A172 (cell line): ENCODE measurements at regions not wholly inside any gene's neighbourhood (a gene's known extent, or its start where the extent isn't known, plus 50 kb on each side); places are given as distances from the start of the nearest gene placed in this dataset.
"Not testable (repeated sequence)": the region's sequence is repeated elsewhere in the genome, so short reads cannot be mapped to it uniquely, and the experiment has no call there.

ENCODE experiments used
- DNase-seq: peaks from one replicate; pipeline ENCODE4 v3.0.0-alpha.2; 2015; ENCODE audit warnings: low spot score

- no peak for DNase-seq
These were observed 84.6 kb upstream of the LYZL1 start for GRCh38 chr10:29204070-29204800.

- no peak for DNase-seq
These were observed 83.1 kb upstream of the LYZL1 start for GRCh38 chr10:29205787-29206186.

- no peak for DNase-seq
These were observed 80.0 kb upstream of the LYZL1 start for GRCh38 chr10:29208845-29209244.

GRCh38 chr10:29209830-29210229 lies 79.0 kb upstream of the LYZL1 start:
- no peak for DNase-seq

GRCh38 chr10:29210266-29210868 lies 78.5 kb upstream of the LYZL1 start:
- peak; percentile 34 for DNase-seq

GRCh38 chr10:29212597-29212996 lies 76.3 kb upstream of the LYZL1 start:
- DNase-seq = no peak

GRCh38 chr10:29214551-29214950 lies 74.3 kb upstream of the LYZL1 start:
- DNase-seq = no peak

GRCh38 chr10:29217292-29217738 lies 71.6 kb upstream of the LYZL1 start:
- DNase-seq = no peak

- no peak for DNase-seq
These were observed 65.5 kb upstream of the LYZL1 start for GRCh38 chr10:29223326-29223725.

- DNase-seq = no peak
These were observed 64.2 kb upstream of the LYZL1 start for GRCh38 chr10:29224631-29225030.

- no peak for DNase-seq
These were observed 61.7 kb upstream of the LYZL1 start for GRCh38 chr10:29227201-29227600.

- no peak for DNase-seq
These were observed 60.3 kb upstream of the LYZL1 start for GRCh38 chr10:29228562-29228961.

GRCh38 chr10:29229258-29229705 lies 59.6 kb upstream of the LYZL1 start:
- no peak for DNase-seq

GRCh38 chr10:29236910-29237309 lies 52.0 kb upstream of the LYZL1 start:
- not testable (repeated sequence) for DNase-seq

GRCh38 chr10:29237786-29238185 lies 51.1 kb upstream of the LYZL1 start:
- DNase-seq = no peak

- DNase-seq = no peak
These were observed 50.2 kb upstream of the LYZL1 start for GRCh38 chr10:29238523-29239135.
